ENCODE measurements at regions not wholly inside any gene's neighbourhood (a gene's known extent, or its start where the extent isn't known, plus 50 kb on each side); places are given as distances from the start of the nearest gene placed in this dataset.
A peak's percentile ranks its signal among the peaks of the same experiment; 100 is the strongest.

GRCh38 chr5:135234666-135235401 lies 164.2 kb downstream of the MACROH2A1 start:
- no peak for DNase-seq

GRCh38 chr5:135234242-135234641 lies 164.8 kb downstream of the MACROH2A1 start:
- DNase-seq = no peak

- DNase-seq = no peak
Measured at GRCh38 chr5:135233477-135233876, 165.6 kb downstream of the MACROH2A1 start.

DNA sequence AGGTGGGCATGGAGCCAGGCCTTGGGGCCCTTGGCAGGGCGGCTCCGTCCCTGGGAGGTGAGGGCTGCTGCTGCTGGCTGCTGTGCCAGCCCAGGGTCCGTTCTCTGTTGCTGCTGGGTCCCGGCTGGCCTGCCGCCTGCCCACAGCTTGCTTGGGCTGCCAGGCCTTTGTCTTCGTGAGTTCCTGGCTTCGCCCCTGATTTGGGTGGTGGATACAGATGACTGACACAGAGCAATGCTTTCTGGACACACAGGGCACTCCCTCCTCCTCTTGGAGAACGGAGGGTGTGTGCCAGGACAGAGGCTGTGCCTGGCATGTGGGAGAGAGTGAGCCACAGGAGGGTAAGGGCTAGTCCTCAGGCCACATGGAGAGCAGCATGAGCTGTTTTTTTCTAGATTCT lies 166.1 kb downstream of the MACROH2A1 start:
- DNase-seq = no peak

DNA sequence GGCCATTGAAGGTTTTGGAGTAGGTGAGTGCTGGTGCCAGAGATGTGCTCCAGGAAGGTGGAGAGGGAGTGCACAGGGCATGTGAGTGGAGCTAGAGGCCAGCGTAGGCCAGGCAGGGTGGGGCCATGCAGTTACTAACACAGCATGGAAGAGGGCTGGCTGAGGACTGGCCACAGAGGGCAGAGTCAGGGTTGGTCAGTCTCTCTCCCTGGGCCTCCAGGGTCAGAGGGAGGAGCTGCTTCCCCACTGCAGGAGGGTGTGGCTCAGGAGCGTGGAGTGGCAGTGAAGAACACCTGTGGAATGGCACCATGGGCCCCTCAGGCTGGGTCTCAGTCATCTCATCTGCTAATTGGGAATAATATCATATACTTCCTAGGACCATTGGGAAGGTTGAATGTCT lies 167.7 kb downstream of the MACROH2A1 start:
- no peak for DNase-seq

GRCh38 chr5:135230251-135230925 lies 168.6 kb downstream of the MACROH2A1 start:
- DNase-seq = peak; percentile 44

DNA sequence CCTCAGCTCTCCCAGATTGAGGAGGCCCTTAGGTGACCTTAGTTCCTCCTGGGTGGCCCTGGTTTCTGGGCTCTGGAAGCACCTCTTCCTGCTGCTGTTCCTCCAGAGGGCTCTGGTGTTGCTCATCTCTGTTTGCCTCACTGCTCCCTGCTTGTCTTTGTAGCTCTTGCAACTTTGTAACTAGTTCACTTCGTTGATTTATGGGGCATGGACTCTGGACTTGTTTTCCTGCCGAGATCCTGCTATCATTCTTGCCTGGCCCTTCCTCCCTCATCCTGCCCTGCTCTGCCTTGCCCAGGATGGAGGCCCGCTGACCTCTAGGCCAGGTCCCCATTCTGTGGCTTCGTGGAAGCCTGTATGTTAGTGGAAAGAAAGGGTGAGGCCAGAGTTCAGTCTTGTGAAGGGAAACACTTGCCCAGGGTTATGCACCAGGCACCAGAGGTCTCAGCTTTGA lies 169.3 kb downstream of the MACROH2A1 start:
- DNase-seq = no peak

DNA sequence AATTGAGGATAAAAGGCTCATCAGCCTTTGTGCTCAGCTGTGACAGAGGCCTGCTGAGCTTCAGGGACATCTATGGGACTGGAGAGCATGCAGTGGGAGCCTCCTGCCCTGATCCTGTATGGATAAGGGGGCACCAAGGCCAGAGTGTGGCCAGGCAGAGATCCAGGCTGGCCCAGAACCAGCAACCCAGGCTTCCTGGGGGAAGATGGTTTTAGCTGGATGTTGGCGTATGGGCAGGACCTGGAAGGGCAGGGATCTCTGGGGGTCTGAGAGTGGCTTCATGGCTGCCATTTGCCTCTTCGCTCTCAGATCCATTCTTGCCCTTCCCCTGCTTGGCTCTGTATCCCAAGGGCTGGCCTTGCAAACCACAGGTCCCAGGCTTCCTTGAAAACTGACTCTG lies 169.9 kb downstream of the MACROH2A1 start:
- DNase-seq = no peak

DNA sequence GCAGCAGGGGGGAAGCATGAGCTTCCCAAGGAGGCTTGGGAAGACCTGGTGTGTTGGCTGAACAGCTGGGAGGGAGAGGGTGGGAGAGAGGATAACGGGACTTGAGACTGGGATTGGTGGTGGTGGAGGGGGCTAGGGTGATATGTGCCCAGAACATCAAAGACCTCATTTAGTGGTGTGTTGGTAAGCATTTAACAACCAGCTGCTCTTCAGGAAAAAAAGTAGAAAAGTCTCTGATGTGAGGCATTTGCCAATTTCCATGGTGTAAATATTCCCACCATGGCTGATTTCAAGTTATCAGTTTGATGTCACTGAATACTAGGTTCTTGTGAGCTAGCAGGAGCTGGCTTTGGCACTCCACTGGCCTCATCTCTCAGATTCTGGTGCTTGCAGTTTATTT lies 170.8 kb downstream of the MACROH2A1 start:
- no peak for DNase-seq

- no peak for DNase-seq
Measured at GRCh38 chr5:135227064-135228022, 171.7 kb downstream of the MACROH2A1 start.

DNA sequence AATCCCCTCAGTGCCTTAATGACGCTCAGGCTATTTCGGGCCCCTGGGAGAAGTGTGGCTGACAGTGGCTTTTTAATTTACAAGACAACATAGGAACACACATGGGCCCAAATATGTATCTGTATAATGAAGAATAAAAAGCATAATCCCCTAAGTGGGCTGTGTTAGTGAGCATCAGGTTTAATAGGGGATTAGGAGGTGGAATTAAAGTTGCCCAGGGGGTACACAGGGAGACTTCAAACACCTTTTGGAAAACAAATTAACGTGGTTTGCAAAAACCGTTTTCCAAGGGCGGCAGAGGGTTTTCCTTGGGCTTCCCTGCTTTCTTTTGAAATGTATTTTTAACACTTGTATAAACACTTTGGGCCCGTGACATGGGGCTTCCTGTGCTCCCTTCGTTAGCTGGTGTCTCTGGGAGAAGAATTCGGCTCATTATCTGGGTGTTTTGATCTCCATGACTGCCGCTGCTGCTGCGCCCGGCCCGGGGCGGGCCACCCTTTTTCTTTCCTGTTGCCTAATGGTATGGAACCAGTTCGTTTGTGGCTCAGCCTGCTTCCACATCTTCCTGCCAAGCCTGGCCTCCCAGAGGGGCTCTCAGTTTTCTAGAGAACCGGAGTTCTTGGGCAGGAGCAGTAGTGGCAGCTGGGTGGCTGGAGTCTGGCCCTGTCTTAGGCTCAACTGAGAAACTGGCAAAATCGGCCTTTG lies 173.0 kb downstream of the MACROH2A1 start:
- DNase-seq = no peak

GRCh38 chr5:135223891-135224625 lies 175.0 kb downstream of the MACROH2A1 start:
- no peak for DNase-seq

DNA sequence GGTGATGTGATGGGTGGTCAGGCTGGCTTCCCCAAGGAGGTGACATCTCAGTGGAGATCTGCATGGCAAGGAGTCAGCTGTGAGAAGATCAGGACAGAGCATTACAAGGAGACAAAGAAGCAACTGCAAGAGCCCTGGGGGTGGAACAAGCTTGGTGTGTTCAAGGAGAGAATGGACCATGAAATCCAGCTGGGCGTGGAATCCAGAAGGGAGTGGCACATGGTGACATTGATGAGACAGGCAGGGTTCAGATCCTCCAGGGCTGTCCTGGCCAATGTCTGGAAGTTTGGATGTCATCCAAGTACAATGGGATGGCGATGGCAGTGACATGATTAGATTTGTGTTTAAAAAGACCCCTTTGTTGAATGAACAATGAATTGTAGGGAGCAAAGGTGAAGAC lies 175.6 kb downstream of the MACROH2A1 start:
- no peak for DNase-seq

GRCh38 chr5:135222771-135223170 lies 176.3 kb downstream of the MACROH2A1 start:
- no peak for DNase-seq

- DNase-seq = no peak
Measured at GRCh38 chr5:135222171-135222681, 176.8 kb downstream of the MACROH2A1 start.

DNA sequence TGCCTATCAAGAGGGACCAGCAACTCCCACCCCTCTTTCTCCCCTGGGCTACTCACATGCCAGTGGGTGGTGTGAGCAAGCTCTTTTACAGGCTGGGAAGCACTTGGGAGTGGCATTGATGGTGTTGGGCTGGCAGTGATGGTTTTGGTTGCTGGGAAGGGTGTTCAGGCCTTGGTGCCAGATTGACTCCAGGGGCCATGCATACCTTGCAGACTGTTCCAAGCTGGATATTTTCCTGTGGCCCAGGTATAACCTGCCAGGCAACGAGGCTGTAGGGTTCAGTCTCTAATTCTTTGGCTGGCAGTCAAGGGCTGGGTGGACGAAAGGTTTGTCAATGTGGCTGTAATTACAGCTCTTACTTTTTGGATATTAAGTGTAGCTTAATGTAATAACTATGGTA lies 177.3 kb downstream of the MACROH2A1 start:
- DNase-seq = no peak

- DNase-seq = no peak
Measured at GRCh38 chr5:135221187-135221473, 177.9 kb downstream of the MACROH2A1 start.

- DNase-seq = no peak
Measured at GRCh38 chr5:135220394-135221186, 178.4 kb downstream of the MACROH2A1 start.

- DNase-seq = no peak
Measured at GRCh38 chr5:135219868-135220267, 179.2 kb downstream of the MACROH2A1 start.

DNA sequence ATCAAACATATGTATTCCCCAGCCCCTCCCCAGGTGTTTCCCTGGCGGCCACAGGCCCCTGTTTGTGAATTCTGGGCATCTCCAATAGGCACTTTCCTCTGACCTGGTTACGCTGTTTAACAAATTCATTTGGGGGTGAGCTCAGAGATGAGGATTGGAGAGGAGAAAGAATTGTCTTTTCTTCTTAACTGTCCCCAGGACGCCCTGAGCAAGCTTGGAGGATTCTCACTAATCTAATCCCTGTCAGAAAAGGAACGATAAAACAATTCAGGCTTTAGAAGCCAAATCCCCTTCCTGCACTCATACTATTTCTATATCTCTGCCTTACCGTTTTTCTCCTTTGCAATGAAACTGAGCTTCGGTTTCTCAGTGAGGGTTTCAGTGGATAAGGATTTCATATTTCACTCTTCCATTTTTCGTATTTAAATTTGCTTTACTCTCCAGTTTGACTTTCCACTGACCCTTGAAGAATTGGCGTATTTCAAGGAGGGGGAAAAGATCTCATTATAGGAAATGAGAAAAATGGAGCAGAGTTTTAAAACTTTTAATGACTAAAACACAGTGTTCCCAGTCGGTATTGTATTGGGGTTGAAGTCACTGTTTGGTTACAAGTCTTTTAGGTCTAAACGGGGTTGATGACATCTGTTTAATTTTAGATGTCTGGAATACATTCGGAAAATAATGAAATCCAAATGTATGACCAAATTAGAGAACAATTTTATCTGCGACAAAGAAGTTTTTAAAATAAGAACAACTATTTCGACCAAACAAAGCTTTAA lies 180.1 kb downstream of the MACROH2A1 start:
- no peak for DNase-seq
